Eye (tissue), 1 donor: ENCODE measurements at regions not wholly inside any gene's neighbourhood (a gene's known extent, or its start where the extent isn't known, plus 50 kb on each side); places are given as distances from the start of the nearest gene placed in this dataset.
A peak's percentile ranks its signal among the peaks of the same experiment; 100 is the strongest.

Source experiments
- DNase-seq: peaks from one replicate; pipeline ENCODE4 v3.0.0-alpha.2; 2015

GRCh38 chr4:125365731-125366130, 51.0 kb downstream of the FAT4 start:
- DNase-seq: no peak

- DNase-seq: peak; percentile 62
These were observed 53.4 kb downstream of the FAT4 start for GRCh38 chr4:125368146-125368545.

GRCh38 chr4:125368671-125369081, 53.9 kb downstream of the FAT4 start:
- DNase-seq: peak; percentile 65

GRCh38 chr4:125369098-125369497, 54.3 kb downstream of the FAT4 start:
- DNase-seq: no peak

GRCh38 chr4:125370478-125370877, 55.7 kb downstream of the FAT4 start:
- DNase-seq: no peak

- no peak for DNase-seq
These were observed 68.2 kb downstream of the FAT4 start for GRCh38 chr4:125382995-125383394.

GRCh38 chr4:125387770-125388169, 73.0 kb downstream of the FAT4 start:
- DNase-seq: no peak

GRCh38 chr4:125388613-125389012, 73.9 kb downstream of the FAT4 start:
- DNase-seq: peak; percentile 61

- DNase-seq: peak; percentile 30
These were observed 75.0 kb downstream of the FAT4 start for GRCh38 chr4:125389713-125390112.

- no peak for DNase-seq
These were observed 75.4 kb downstream of the FAT4 start for GRCh38 chr4:125390126-125390525.

- DNase-seq: no peak
These were observed 76.0 kb downstream of the FAT4 start for GRCh38 chr4:125390727-125391126.

- DNase-seq: no peak
These were observed 77.9 kb downstream of the FAT4 start for GRCh38 chr4:125392694-125393093.

GRCh38 chr4:125393825-125394224, 79.1 kb downstream of the FAT4 start:
- no peak for DNase-seq

- DNase-seq: no peak
These were observed 82.5 kb downstream of the FAT4 start for GRCh38 chr4:125397226-125397625.

- peak; percentile 60 for DNase-seq
These were observed 83.7 kb downstream of the FAT4 start for GRCh38 chr4:125398263-125399002.

GRCh38 chr4:125400756-125401155, 86.0 kb downstream of the FAT4 start:
- no peak for DNase-seq

GRCh38 chr4:125401784-125402183, 87.0 kb downstream of the FAT4 start:
- DNase-seq: no peak

- no peak for DNase-seq
These were observed 105.8 kb downstream of the FAT4 start for GRCh38 chr4:125420526-125420925.

GRCh38 chr4:125421547-125421946, 106.8 kb downstream of the FAT4 start:
- no peak for DNase-seq

GRCh38 chr4:125423124-125423523, 108.4 kb downstream of the FAT4 start:
- no peak for DNase-seq

- DNase-seq: no peak
These were observed 114.1 kb downstream of the FAT4 start for GRCh38 chr4:125428832-125429231.

- DNase-seq: no peak
These were observed 115.3 kb downstream of the FAT4 start for GRCh38 chr4:125430086-125430485.

GRCh38 chr4:125432078-125432477, 117.3 kb downstream of the FAT4 start:
- no peak for DNase-seq

GRCh38 chr4:125433453-125433852, 118.7 kb downstream of the FAT4 start:
- DNase-seq: no peak

- no peak for DNase-seq
These were observed 119.4 kb downstream of the FAT4 start for GRCh38 chr4:125434136-125434535.
